Globus pallidus (tissue), 1 donor: ENCODE measurements at regions not wholly inside any gene's neighbourhood (a gene's known extent, or its start where the extent isn't known, plus 50 kb on each side); places are given as distances from the start of the nearest gene placed in this dataset.

Source experiments
- DNase-seq: peaks from one replicate; pipeline ENCODE4 v3.0.0-alpha.2; 2015; ENCODE audit warnings: low spot score

DNA sequence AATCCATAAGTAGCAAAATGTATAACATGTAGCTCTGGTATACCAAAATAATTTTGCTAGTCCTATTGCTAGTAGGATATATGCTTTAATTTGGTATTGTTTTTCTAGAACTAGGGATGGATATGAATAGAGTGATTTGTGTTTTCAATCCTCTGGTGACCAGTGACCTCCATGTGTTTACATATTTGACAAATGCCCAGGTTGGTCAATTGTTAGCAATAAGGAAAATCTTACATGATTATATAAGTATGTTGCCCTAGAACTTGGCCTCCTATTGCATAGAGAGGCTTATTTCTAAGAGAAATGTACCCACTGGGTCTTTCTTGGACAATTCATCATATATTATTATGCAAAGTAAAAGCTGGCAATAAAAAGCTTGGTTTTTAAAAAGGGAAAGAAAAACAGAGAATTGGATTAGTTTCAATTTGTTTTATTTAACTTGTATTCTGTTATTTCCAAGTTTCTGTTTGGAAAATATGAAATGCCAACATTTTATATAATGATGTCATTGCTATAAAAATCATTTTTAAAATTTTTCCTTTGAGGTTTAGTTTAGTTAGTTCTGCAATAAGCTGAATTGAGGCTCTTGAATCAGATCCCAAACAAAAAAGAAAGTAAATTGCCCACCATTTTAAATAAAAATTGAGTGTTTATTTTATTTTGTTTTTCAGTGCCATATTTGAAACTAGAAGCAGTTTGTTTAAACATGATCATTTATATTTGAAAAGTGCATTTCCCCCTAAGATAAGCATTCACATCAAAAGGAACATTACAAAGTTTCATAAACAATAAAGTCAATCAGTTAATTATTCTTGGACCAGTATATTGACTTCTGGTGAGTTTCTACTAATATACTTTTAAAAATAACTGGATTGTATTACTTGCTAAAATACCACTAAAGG is 210.9 kb downstream of the ZC3H11B start:
- DNase-seq: no peak

DNA sequence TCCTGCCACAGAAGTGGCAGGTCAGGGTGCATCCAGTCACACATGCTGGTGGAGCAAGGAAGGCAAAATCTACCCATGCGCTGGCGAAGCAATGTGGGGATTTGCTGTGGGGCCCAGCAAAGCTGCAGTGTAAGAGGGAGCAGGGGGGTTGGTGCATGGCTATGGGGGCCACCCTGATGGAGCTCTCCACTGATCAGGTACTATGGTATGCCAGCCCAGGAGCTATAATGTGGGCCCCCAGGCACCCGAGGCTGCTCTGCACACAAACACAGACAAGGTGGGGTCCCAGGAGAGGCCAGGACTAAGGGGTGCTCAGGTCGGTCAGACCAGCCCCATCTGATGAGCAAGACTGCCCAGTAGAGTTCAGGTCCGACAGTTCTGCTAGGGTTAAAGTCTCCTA is 213.5 kb downstream of the ZC3H11B start:
- no peak for DNase-seq

- DNase-seq: no peak
These were observed 214.0 kb downstream of the ZC3H11B start for GRCh38 chr1:219398815-219399396.

DNA sequence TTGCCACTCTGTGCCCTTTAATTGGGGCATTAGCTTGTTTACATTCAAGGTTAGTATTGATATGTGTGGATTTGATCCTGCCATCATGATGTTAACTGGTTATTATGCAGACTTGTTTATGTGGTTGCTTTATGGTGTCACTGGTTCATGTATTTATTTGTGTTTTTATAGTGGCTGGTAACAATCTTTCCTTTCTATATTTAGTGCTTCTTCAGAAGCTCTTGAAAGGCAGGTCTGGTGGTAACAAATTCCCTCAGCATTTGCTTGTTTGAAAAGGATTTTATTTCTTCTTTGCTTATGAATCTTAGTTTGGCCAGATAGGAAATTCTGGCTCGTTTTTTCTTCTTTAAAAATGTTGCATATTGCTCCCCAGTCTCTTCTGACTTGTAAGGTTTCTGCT is 215.4 kb downstream of the ZC3H11B start:
- DNase-seq: no peak

GRCh38 chr1:219391297-219391696 is 217.6 kb downstream of the LYPLAL1 start:
- DNase-seq: no peak

GRCh38 chr1:219387211-219387610 is 213.5 kb downstream of the LYPLAL1 start:
- DNase-seq: no peak

- peak; percentile 16 for DNase-seq
These were observed 212.2 kb downstream of the LYPLAL1 start for GRCh38 chr1:219385787-219386427.

DNA sequence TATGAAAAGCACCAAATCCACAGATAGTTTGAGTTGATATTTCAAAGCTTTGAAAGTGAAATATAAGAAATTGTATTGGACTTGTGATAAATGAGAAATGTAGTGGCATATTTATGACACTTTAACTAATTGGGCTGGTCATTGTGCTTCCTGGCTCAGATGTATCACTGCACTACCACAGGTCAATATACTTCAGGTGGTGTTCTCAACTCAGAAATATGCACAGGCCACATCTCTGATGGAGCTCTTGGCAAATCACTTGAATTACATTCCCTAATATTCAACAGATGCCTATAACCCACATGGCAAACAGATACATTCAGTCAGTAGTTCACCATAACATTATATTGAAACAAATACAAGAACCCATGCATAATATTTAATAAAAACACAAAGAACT is 209.6 kb downstream of the LYPLAL1 start:
- DNase-seq: no peak

DNA sequence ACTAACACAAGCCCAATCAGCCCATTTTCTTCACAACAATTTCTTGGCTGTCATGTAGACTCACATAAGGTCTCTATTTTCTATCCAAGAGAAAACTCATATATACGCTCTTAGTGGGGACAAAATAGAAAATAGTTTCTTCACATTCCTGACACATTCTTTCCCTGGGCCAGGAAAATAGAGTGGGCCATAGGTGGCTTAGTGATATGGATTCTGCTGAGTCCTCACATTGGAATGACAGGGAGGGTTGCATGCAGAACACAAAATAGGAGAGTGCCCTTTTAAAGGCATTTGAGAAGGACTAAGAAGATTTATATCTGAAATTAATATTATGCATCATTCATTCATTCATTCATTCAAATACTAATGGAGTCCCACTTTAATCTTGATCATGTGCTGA is 207.7 kb downstream of the LYPLAL1 start:
- DNase-seq: no peak

DNA sequence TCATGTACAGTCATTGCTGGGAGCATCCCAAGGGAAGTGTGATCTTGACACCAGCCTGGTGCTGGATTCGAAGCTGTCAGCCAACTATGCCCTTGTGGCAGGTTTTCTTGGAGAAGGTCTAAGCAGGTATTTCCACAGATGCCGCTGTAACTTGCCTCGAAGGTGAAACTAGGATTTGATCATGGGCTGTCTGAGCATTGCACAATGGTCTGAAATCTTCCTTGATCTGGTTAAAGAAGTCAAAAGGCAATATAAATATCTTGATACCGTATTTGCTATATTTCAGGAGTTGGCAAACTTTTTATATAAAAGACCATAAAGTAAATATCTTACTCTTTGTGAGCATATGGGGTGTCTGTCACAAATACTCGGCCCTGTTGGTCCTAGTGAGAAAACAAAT is 206.8 kb downstream of the LYPLAL1 start:
- DNase-seq: no peak

DNA sequence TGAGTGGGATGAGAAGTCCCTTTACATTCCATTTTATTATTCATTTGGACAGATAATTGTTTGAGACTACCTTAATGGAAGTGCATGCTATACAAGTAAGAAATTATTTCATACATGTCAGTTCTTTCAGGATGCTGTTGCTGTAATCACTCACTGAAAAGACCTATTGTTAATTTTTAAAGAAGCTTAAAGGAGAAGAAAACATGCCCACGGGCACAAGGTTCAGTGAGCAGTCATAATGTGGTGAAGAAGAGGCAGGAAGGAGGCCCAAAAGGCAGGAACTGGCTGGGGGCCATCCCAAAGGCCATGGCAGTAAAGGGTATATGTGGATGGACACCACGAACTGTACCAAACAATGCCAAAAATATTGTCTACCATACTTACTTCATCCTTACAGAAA is 206.0 kb downstream of the LYPLAL1 start:
- DNase-seq: no peak

GRCh38 chr1:219374636-219375035 is 201.0 kb downstream of the LYPLAL1 start:
- no peak for DNase-seq

- no peak for DNase-seq
These were observed 200.4 kb downstream of the LYPLAL1 start for GRCh38 chr1:219374046-219374566.

GRCh38 chr1:219373616-219373935 is 199.9 kb downstream of the LYPLAL1 start:
- DNase-seq: no peak

DNA sequence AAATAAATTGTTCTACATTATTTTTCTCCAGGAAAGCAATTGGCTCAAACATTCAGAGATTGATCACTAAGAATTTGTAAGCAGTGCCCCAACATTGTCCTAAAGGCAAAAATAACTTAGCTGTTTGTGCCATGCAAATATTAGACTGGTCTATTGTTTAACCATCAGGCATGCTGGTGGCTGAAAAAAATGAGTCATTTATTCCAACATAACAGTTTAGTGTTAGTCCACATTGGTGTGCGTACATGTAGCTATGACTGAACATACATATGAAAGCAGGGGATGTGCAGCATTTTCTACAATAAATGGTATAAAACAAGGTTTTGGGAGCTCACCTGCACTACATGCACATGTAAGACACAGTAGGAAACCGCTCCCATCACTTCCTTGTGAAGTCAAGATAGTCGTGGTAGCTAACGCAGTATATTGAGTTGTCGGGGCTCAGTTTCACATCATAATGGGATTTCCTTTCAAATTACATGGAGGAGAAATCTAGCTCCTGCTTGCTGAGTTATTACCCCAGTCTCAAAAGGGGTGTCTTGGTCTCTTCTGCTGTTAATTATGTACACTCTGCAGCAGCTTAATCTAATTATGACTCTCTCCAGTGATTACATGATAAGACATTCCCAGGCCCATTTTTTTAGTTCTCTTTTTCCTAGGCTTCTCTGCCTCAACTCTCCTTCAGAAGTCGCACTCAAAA is 199.4 kb downstream of the LYPLAL1 start:
- no peak for DNase-seq

DNA sequence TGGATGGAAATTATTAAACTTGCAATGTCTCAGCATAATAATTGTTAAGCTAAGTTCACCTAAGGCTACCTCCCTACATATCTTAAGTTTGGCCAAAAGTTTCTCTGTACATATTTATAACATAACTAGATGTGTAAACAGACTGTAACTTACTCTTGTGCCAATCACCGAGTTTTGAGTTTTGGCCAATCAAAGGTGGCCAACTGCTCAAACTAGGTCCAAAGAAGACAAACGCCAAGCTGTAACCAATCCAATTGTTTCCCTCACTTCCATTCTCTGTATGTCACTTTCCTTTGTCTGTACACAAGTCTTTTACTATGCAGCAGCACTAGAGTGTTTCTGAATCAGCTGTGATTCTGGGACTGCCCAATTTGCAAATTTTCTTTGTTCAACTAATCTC is 197.8 kb downstream of the LYPLAL1 start:
- no peak for DNase-seq

DNA sequence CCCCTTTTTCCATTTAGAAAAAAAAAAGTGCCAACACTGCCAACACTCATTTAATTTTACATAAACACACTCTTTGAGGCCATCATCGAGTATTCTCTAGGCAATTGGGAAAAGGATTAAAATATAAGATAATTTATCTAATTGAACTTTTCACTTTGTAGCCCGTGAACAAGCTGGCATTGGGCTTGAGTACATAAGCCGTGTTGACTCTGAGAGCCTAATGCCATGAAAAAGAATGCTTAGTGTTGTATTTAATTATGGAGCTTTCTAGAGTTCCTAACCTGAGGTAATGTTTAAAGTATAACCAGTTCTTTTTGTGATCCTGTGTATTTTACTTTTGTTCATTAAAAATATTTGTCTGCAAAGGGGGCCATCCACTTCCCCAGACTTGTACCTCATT is 193.8 kb downstream of the LYPLAL1 start:
- DNase-seq: no peak

GRCh38 chr1:219365451-219365850 is 191.8 kb downstream of the LYPLAL1 start:
- no peak for DNase-seq

DNA sequence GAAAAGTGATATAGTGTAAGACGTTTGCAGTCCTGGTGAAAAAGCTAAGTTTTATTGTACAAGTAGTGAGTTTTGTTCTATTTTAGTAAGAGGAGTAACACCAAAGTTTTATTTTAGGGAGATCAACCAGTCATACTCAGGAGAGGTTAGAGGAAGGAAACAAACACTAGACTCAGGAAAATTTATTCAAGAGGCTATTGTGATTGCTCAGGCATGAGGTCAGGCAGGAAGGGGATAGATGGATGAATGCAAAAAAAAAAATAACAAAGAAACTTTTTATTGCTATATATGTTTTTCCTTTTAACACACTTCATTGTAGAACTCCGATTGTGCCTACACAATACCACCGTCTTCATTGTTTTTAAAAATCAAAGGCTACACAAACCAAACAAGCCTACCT is 189.0 kb downstream of the LYPLAL1 start:
- DNase-seq: no peak

DNA sequence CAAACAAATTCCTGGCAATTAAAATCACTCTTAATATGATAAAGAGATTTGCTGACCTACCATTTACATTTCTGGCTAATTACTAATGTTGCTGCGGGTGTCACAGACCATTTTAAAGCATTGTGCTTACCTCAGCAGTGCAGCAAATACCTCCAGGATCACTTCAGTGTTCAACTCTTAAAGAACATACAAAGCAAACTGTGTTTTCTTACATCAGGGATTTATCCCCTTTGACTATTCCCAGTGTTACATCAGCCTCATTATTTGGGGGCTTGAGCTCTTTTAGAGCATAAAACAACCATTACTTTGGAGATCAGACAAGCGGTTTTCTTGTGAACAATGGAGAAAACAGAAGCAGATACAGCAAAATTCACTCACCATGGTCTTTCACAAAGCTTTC is 185.4 kb downstream of the LYPLAL1 start:
- DNase-seq: no peak

DNA sequence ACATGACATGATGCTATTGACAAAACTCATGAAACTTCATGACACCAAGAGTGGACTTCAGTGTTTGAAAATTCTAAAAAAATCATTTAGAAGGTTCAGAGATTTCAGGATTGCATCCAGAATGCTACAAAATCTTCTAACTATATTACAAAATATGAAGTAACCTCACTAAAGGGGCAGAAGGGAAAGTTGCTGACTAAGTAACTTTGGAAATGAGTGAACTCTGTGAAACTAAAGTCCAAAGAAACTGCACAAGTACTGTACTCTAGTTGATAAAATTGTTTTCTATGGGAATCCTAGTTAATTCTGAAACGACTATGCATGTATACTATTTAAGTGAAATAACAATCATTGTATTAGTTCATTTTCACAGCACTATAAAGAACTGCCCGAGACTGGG is 184.4 kb downstream of the LYPLAL1 start:
- DNase-seq: no peak

- no peak for DNase-seq
These were observed 181.3 kb downstream of the LYPLAL1 start for GRCh38 chr1:219354962-219355361.
